Activated effector memory CD4-positive, alpha-beta T cell treated with anti-CD3 and anti-CD28 coated beads, Interleukin-2, amount 50 U/mL, for 16 hours (primary cell): ENCODE measurements at regions not wholly inside any gene's neighbourhood (a gene's known extent, or its start where the extent isn't known, plus 50 kb on each side); places are given as distances from the start of the nearest gene placed in this dataset.

Experiments used
- DNase-seq: peaks from one replicate; pipeline ENCODE4 v3.0.0-alpha.2; 2020

DNA sequence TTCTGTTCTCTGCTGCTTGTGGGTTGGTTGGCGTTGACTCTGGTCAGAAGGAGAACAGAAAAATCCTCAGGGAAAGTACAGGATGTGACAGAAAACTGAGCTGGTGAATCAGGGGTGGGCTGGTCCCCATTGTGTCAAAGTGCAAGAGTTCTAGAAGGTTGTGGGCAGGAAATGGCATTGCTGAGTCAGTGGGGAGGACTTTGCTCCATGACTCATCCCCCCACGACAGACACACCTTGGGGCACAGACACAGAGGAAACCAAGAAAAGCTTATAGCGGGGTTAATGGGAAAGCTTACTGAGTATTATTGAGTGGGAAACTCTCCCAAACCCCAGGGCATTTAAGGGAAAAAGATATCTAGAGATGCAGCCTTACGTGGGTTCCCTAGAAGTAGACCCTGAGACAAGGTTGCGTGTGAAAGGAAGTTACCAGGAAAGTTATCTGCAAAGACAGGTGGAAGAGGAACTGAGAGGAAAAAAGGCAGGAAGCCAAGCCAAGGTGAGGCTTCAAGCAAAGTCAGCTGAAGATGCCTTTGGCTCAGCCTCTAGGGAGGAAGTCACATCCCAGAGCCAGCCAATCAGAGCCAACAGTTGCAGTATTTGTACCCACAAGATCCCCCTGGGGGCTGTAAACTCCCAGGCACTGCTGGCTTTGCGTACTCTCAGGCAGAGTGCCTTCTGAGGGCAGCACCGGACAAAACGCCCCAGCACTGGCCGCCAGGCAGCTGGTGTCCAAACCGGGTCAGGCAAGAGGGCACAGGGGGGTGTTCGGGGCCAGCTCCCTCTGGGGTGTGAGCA, 86.4 kb downstream of the FOXL1 start:
- DNase-seq = peak; percentile 81

GRCh38 chr16:86665319-86665675, 86.9 kb downstream of the FOXL1 start:
- DNase-seq = no peak

GRCh38 chr16:86665929-86666328, 87.6 kb downstream of the FOXL1 start:
- no peak for DNase-seq

DNA sequence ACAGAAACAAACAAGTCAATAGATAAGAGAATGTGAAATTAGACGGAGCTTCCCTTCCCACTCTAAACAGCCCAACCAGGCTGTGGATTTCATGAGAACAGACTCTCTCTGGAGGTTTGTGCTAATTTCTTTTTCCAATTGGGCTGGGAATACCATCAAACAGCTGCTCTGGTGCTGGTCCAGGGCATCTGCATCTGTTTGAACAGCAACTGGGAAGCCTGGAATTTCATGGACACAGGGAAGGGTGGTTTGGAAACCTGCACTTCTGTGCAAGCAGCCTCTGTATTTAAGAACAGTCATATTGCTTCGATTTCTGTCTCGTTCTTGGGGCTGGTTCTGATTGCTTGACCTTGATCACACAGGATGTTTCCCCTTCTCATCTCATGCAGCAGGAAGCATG, 88.7 kb downstream of the FOXL1 start:
- DNase-seq = no peak

- DNase-seq = no peak
These were observed 90.0 kb downstream of the FOXL1 start for GRCh38 chr16:86668136-86668910.

GRCh38 chr16:86669285-86669805, 91.0 kb downstream of the FOXL1 start:
- DNase-seq = no peak

- no peak for DNase-seq
These were observed 91.8 kb downstream of the FOXL1 start for GRCh38 chr16:86669937-86670749.

DNA sequence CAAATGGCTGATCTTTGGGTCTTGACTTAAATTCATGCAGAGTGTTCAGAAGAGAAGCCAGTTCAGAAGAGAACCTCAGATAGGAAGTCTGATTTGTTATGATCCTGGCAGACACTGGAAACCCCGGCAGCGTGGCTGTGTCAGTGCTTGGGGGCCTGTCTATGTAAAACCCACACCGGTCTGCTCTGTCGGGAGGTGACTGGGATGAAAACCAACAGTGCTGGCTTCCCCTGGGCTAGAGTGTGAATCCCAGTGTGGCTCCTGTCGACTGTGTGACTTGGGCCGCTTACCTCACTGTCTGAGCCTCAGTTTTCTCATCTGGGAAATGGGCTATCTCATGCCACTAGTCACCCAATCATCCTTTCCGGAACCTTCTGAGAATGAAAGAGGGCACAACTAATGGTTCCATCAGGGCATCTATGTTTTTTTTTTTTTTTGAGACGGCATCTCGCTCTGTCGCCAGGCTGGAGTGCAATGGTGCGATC, 92.4 kb downstream of the FOXL1 start:
- no peak for DNase-seq

DNA sequence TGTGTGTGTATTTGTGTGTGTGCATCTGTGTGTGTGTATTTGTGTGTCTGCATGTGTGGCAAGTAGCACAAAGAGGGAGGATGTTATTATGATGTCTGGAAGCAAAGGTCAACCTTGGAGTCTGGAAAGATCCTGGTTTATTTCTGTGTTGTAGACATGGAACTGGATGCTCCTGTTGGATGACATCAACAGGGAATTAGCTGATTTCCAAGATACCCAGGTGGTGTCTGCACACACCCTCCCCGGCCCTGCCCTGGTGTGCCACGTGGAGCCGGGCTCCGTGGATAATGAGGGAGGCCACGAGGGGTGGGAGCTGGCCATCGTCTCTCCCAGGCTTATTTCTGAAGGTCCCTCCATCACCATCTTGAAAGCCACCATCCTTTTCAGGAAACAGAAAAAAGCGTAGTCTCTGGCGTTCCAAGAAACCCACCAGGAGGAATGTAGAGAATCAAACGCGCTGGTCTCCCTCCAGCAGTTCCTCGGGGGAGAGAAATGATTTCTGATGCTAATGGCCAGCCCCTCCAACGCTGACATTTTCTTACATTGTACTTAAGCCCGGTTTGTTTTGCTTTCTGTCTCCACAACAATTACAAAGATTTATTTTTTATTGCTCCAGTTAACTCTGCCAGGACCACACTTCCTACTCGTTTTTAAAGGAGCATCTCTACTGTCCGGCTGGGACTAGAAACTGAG, 93.3 kb downstream of the FOXL1 start:
- DNase-seq = no peak

- no peak for DNase-seq
These were observed 94.0 kb downstream of the FOXL1 start for GRCh38 chr16:86672179-86672863.

DNA sequence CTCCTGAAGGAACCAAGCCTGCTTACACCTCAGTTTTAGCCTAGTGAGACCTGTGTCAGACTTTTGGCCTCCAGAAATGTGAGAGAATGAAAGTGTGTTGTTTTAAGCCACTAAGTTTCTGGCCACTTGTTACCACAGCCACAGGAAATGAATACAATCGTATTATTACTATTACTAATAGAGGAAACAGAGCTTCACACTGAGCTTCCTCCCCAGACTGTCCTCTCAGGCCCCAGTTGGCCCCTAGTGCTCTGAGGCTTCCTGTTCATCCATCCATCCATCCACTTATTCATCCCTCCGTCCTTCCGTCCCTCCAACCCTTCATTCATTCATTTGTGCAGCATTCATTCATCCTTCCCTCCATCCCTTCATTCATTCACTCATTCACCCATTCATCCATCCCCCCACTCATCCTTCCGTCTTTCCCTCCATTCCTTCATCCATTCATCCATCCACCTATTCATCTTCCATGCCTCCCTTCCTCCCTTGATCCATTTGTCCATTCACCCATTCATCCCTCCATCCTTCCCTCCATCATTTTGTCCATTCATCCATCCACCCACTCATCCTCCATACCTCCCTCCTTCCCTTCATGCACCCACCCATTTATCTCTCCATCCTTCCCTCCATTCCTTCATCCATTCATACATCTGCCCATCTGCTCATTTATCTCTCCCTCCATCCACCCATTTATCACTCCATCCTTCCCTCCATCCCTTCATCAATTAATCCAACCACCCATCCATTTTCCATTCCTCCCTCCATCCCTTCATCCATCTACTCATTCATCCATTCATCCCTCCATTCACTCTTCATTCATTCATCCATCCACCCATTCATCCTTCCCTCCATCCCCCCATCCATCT, 95.0 kb downstream of the FOXL1 start:
- no peak for DNase-seq

GRCh38 chr16:86673956-86674453, 95.7 kb downstream of the FOXL1 start:
- DNase-seq = no peak

GRCh38 chr16:86676254-86676670, 97.9 kb downstream of the FOXL1 start:
- DNase-seq = no peak

- DNase-seq = no peak
These were observed 101.1 kb downstream of the FOXL1 start for GRCh38 chr16:86679490-86679889.

GRCh38 chr16:86680162-86680561, 101.8 kb downstream of the FOXL1 start:
- DNase-seq = no peak

DNA sequence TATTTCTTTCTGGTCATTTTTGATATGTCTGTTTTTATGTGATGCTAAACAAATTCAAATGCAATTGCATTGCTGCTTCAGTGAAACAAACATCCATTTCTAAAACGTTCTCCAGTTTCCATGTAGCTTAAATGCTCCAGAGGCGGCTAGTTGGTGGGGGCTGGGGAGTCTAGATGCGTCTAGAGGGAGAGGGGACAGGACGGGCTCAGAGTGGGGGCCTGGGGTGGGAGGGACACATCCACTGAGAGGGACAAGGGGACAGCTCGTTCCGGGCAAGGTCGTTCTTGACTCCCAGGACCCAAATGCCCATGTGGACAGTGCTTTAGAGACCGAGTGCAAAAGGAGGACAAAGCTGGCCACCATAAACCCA, 102.3 kb downstream of the FOXL1 start:
- DNase-seq = no peak

- no peak for DNase-seq
These were observed 102.8 kb downstream of the FOXL1 start for GRCh38 chr16:86681031-86681756.

DNA sequence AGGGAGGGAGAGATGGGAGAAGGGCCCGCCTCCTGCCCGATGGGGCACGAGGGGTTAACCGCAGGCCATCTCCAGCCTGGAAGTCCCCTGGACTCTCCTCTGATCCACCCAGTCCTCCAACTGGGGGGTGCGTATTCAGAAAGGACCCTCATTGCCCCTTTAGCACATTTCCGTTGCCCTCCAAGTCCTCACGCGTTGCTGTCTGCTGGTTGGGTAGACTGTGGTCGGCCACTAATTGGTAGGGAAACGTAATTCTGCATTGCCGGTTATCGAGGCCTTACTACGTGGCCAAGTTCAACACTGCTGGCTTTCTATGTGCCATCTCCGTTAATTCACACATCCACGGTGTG, 103.4 kb downstream of the FOXL1 start:
- no peak for DNase-seq

DNA sequence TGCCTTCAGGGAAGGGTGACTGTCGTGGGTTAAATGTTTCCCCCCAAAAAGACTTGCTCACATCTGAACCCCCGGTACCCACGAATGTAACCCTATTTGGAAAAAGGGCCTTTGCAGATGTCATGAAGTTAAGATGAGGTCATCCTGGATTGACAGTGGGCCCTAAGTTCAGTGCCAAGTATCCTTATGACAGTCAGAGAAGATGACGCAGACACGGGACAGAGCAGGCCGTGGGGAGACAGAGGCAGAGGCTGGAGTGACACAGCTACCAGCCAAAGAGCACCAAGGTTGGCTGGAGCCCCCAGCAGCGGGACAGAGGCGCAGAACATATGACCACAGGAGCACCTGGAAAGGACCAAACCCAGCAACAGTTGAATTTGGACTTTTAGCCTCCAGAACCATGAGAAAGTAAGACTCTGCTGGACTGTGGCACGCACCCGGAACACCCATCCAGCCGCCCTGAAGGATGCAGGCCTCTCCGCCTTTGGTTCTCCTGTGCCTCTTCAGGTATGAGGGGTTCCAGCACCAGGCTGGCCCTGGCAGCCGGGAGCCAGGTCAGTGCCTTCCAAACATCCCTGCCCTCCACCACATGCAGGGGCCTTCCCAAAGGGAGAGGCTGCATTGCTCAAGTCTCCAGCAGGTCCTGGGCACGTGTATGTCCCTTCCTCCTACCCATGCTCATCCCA, 104.0 kb downstream of the FOXL1 start:
- DNase-seq = no peak
